AG09319 (cell line): ENCODE measurements at regions not wholly inside any gene's neighbourhood (a gene's known extent, or its start where the extent isn't known, plus 50 kb on each side); places are given as distances from the start of the nearest gene placed in this dataset.

Experiments used
- DNase-seq: peaks from one replicate; pipeline ENCODE4 v3.0.0-alpha.2; 2010; ENCODE audit warnings: low read depth; ENCODE audit errors: extremely low read depth
- CTCF ChIP-seq: IDR thresholded peaks from 2 replicates; pipeline ENCODE4 v1.5.1; 2011; ENCODE audit warnings: low read depth, mild to moderate bottlenecking, inconsistent platforms, low read length, moderate library complexity

DNA sequence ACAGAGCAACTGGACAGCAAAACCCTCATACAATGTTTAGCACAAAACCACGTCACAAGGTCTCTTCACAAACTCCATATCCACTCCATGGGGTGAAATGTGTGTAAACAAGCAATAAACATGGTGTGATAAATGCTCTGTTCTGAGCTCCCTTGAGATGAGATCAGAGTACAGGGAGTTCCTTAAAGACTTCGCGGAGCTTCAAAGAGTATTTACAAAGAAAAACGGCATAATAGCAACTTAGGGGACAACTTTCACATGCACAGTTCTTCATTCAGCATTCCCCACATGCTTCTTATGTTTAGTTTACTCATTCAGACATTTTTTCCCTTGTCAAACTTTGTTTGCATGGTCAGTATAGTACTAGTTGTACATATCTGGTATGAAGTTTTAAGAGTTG, 52.5 kb upstream of the SUCLG2 start:
- TF ChIP-seq CTCF, result no peak
- no peak for DNase-seq

DNA sequence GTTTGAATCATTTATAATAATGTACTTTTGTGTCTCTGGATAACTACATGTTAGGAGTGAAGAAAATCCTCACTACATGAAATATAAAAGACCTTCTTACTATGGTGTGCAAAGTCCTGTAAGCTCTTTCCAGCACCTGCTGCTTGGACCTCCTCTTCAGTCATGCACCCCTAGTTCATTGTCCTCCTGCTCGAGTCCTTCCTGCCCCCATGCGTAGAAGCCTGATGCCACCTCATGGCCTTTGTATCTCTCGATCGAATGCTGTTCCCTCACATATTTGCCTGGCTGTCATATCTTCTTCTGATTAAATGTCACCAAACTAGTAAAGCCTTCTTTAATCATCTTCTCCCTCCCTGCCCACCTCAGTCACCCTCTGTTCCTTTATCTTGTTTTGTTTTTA, 49.9 kb upstream of the SUCLG2 start:
- no peak for TF ChIP-seq CTCF
- no peak for DNase-seq
